D721Med (cell line): ENCODE measurements at regions not wholly inside any gene's neighbourhood (a gene's known extent, or its start where the extent isn't known, plus 50 kb on each side); places are given as distances from the start of the nearest gene placed in this dataset.
A peak's percentile ranks its signal among the peaks of the same experiment; 100 is the strongest.
"Not testable (repeated sequence)": the region's sequence is repeated elsewhere in the genome, so short reads cannot be mapped to it uniquely, and the experiment has no call there.

Experiments
- DNase-seq: peaks from one replicate; pipeline ENCODE4 v3.0.0; 2011; ENCODE audit warnings: low spot score; ENCODE audit not compliant: insufficient read length
- FAIRE-seq: peaks from 2 replicates; lab custom pipeline; 2011; peaks lifted over from hg19 to GRCh38; lab: Jason Lieb, UNC
- CTCF ChIP-seq: IDR thresholded peaks from 2 replicates; pipeline ENCODE4 v1.5.1; 2012; ENCODE audit warnings: mild to moderate bottlenecking, control low read depth; ENCODE audit not compliant: insufficient read depth; ENCODE audit errors: missing control alignments

GRCh38 chr7:82595176-82595575, 151.6 kb upstream of the CACNA2D1 start:
- no peak for TF ChIP-seq CTCF
- FAIRE-seq (no peak), DNase-seq (no peak)

GRCh38 chr7:82594665-82595064, 151.1 kb upstream of the CACNA2D1 start:
- DNase-seq (no peak), FAIRE-seq (no peak)
- no peak for TF ChIP-seq CTCF

- no peak for DNase-seq
- TF ChIP-seq CTCF, result no peak
Observed at GRCh38 chr7:82593780-82594179, 150.2 kb upstream of the CACNA2D1 start.

GRCh38 chr7:82592416-82592815, 148.8 kb upstream of the CACNA2D1 start:
- FAIRE-seq (no peak), DNase-seq (no peak)
- TF ChIP-seq CTCF, result no peak

More at GRCh38 chr7:82593780-82594179, 150.2 kb upstream of the CACNA2D1 start:
- peak; percentile 89 for FAIRE-seq

- no peak for FAIRE-seq
Observed at GRCh38 chr7:82579047-82579446, 135.5 kb upstream of the CACNA2D1 start.

GRCh38 chr7:82578430-82578829, 134.9 kb upstream of the CACNA2D1 start:
- TF ChIP-seq CTCF, result no peak
- no peak for FAIRE-seq
- DNase-seq, result no peak

More at GRCh38 chr7:82579047-82579446, 135.5 kb upstream of the CACNA2D1 start:
- no peak for DNase-seq
- TF ChIP-seq CTCF, result no peak

GRCh38 chr7:82572195-82572880, 128.8 kb upstream of the CACNA2D1 start:
- TF ChIP-seq CTCF, result peak; percentile 94
- DNase-seq (peak; percentile 33), FAIRE-seq (peak; percentile 88)

GRCh38 chr7:82571047-82571446, 127.5 kb upstream of the CACNA2D1 start:
- FAIRE-seq, DNase-seq: not testable (repeated sequence)
